HepG2 (cell line): ENCODE measurements at regions not wholly inside any gene's neighbourhood (a gene's known extent, or its start where the extent isn't known, plus 50 kb on each side); places are given as distances from the start of the nearest gene placed in this dataset.

Source experiments
- KAT7 ChIP-seq: IDR thresholded peaks from 2 replicates; pipeline ENCODE4 v1.6.1; 2018; ENCODE audit warnings: borderline replicate concordance, missing compliant biosample characterization
- NFE2L1 ChIP-seq: sonication (generic); formaldehyde crosslinking; IDR thresholded peaks from 2 replicates; pipeline ENCODE4 v1.4.0; 2020; ENCODE audit warnings: missing genetic modification reagents, mild to moderate bottlenecking, borderline replicate concordance
- PITX1 ChIP-seq: sonication (generic); formaldehyde crosslinking; IDR thresholded peaks from 2 replicates; pipeline ENCODE4 v1.5.1; 2020; ENCODE audit warnings: mild to moderate bottlenecking, missing genetic modification reagents
- SMAD1 ChIP-seq: sonication (generic); formaldehyde crosslinking; IDR thresholded peaks from 2 replicates; pipeline ENCODE4 v1.4.0; 2020; ENCODE audit warnings: missing genetic modification reagents, low read depth, mild to moderate bottlenecking, borderline replicate concordance
- ZNF367 ChIP-seq: sonication (generic); formaldehyde crosslinking; IDR thresholded peaks from 2 replicates; pipeline ENCODE4 v1.4.0; 2020; ENCODE audit warnings: missing genetic modification reagents, borderline replicate concordance
- TF ChIP-seq, protein P1 (sequence below): sonication (generic); formaldehyde crosslinking; IDR thresholded peaks from 2 replicates; pipeline ENCODE4 v1.5.0; 2020; ENCODE audit warnings: mild to moderate bottlenecking, missing genetic modification reagents, moderate library complexity

DNA sequence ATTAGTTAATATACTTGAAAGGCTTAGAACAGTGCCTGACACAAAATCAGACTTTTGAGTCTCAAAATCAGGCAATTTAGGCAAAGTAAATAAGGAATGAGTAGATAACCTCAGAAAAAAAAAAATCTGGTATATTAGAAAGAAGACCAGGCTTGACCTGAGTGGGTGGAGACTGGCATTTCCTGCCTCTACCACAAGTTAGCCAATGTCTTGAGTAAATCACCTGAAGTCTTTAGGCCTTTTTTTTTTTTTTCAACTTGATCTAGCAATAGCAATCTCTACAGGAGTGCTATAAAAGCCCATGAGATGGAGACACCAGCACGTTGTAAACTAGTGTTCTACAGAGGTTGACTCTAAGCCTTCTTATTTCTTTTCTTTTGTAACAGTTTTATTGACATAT lies 104.2 kb upstream of the RASEF start:
- TF ChIP-seq SMAD1 (CRISPR knock-in tag) (no peak), PITX1 (CRISPR knock-in tag) (no peak), NFE2L1 (no peak), KAT7 (CRISPR knock-in tag) (no peak), ZNF367 (no peak)
- TF ChIP-seq, protein P1, sequence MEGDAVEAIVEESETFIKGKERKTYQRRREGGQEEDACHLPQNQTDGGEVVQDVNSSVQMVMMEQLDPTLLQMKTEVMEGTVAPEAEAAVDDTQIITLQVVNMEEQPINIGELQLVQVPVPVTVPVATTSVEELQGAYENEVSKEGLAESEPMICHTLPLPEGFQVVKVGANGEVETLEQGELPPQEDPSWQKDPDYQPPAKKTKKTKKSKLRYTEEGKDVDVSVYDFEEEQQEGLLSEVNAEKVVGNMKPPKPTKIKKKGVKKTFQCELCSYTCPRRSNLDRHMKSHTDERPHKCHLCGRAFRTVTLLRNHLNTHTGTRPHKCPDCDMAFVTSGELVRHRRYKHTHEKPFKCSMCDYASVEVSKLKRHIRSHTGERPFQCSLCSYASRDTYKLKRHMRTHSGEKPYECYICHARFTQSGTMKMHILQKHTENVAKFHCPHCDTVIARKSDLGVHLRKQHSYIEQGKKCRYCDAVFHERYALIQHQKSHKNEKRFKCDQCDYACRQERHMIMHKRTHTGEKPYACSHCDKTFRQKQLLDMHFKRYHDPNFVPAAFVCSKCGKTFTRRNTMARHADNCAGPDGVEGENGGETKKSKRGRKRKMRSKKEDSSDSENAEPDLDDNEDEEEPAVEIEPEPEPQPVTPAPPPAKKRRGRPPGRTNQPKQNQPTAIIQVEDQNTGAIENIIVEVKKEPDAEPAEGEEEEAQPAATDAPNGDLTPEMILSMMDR (CRISPR knock-in tag): no peak
